ENCODE measurements at regions not wholly inside any gene's neighbourhood (a gene's known extent, or its start where the extent isn't known, plus 50 kb on each side); places are given as distances from the start of the nearest gene placed in this dataset.

DNA sequence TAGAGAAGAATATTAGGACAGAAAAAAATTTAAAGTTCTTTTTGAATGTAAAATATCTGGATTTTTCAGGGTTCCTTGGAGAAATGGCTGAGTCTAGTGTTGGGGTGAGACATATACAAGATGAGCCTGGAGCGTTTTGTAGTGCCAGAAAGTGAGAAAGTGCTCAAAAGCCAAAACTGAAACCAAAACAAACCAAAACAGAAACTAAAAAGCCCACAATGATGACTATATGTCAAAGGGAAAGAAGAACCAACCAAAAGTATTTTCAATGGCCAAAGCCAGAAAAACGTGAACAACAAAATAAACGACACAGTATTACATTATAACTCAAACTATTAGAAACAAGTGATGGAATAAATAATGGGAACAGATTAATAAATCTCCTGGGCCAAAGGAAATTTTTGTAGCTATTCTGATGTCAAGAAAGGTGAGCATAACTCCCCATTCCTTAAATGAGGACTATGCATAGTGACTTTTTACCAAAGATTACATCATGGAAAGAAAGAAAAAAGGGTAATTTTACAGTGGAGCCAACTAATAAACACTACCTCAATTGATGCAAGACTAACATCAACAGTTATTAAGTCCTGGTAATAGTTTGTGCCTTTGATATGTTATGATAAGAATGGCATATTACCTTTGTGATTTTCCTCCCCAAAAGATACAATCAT lies 1137.6 kb downstream of the C4orf33 start:
- intact Hi-C loops (cut with micrococcal nuclease) (no loop called here), dilution Hi-C loops (cut with HindIII; ENCODE audit: low sequenced_read_pairs, unreplicated experiment) (no loop called here), in situ Hi-C loops (cut with MboI; ENCODE audit: low sequenced_read_pairs) (no loop called here)
- no CpG with 5 or more reads among the region's 3 CpGs for WGBS, 2 experiments (ENCODE audit: extremely low coverage in 2 of 2, insufficient read length in 1 of 2)
- Histone ChIP-seq H4K20me1 (ENCODE audit: insufficient read depth, low read length) (no peaks in the 10 kb centered on the region), H2AK9ac (replicated peaks; ENCODE audit: low read depth, low read length, poor library complexity) (no peak overlapping the region), H4K91ac (ENCODE audit: insufficient read depth, low read depth, low read length) (no peak overlapping the region), H3K9me1 (ENCODE audit: insufficient read depth, low read length) (no peaks in the 10 kb centered on the region), H3K9me3 (ENCODE audit: control insufficient read depth, insufficient read depth, low read length) (no peaks in the 10 kb centered on the region; the same call in 1 of the 2 replicates), H2BK20ac (ENCODE audit: low read depth, low read length) (no peak overlapping the region), H2AFZ (replicated peaks; ENCODE audit: low read length, poor library complexity) (no peak overlapping the region), H3K27ac (ENCODE audit: insufficient read depth, low read length) (no peak overlapping the region), H3K4me3 (ENCODE audit: insufficient read depth, low read depth, low read length) (no peak overlapping the region), H3K4me2 (ENCODE audit: low read depth, low read length) (no peak overlapping the region), H3K23ac (ENCODE audit: low read depth, low read length) (no peak overlapping the region), H3K56ac (ENCODE audit: extremely low read depth, insufficient read depth, low read length) (no peak overlapping the region), H3K18ac (ENCODE audit: low read depth, low read length) (no peak overlapping the region), H2BK15ac (ENCODE audit: low read depth, low read length) (no peak overlapping the region), H3K27me3 (ENCODE audit: control insufficient read depth, insufficient read depth, low read length) (no peaks in the 10 kb centered on the region), H2BK5ac (ENCODE audit: low read depth, low read length, poor library complexity, severe bottlenecking) (no peak overlapping the region), H3K9ac (ENCODE audit: low read depth, low read length) (no peak overlapping the region), H3K4ac (ENCODE audit: low read depth, low read length) (no peak overlapping the region), H3K14ac (replicated peaks; ENCODE audit: low read depth, low read length) (no peak overlapping the region), H2AK5ac (ENCODE audit: low read depth, low read length) (no peak overlapping the region), H4K5ac (ENCODE audit: low read depth, low read length) (no peak overlapping the region), H4K8ac (ENCODE audit: low read depth in 2 of 2, low read length in 2 of 2) (no peak overlapping the region), H3K36me3 (ENCODE audit: control insufficient read depth, insufficient read depth, low read length) (no peaks in the 10 kb centered on the region), H3K79me1 (ENCODE audit: low read depth in 1 of 2, low read length in 2 of 2) (no peaks in the 10 kb centered on the region), H3K4me1 (ENCODE audit: control insufficient read depth, insufficient read depth, low read length) (no peaks in the 10 kb centered on the region), H2BK120ac (ENCODE audit: low read depth, low read length) (no peak overlapping the region)
- POLR2A ChIA-PET (ENCODE audit: unreplicated experiment): no interaction called here
- TF ChIP-seq CEBPB (IDR thresholded peaks at IDR 0.05; ENCODE audit: low read depth, low read length) (no peak), MAZ (IDR thresholded peaks at IDR 0.05; ENCODE audit: borderline replicate concordance, low read depth, low read length) (no peak), POLR2A (IDR thresholded peaks at IDR 0.05; ENCODE audit: low read depth, low read length) (no peak), MXI1 (IDR thresholded peaks at IDR 0.05; ENCODE audit: borderline replicate concordance, low read depth, low read length) (no peak), BHLHE40 (IDR thresholded peaks at IDR 0.05; ENCODE audit: low read depth, low read length) (no peak)
- ATAC-seq (ENCODE audit: low read depth): no peak
- BruUV-seq (replicated peaks): no TSS peak
- CTCF ChIA-PET: no interaction called here
- DNase-seq: no peak

Data from IMR-90 (cell line).